ENCODE measurements at regions not wholly inside any gene's neighbourhood (a gene's known extent, or its start where the extent isn't known, plus 50 kb on each side); places are given as distances from the start of the nearest gene placed in this dataset.

GRCh38 chr13:60753641-60754040 lies 356.6 kb downstream of the TDRD3 start:
- CTCF ChIA-PET = interaction anchor here (1.1 to 1.2 kb wide), 2 partner anchors 237 to 502 kb away, joined by 3 read pairs; no protein-coding TSS in a partner anchor
- Mint-ChIP-seq H3K4me3 (no peak overlapping the region), H3K4me1 (peaks cover 47% of the 10 kb centered on the region), H3K36me3 (no peaks in the 10 kb centered on the region), H3K27ac (no peak overlapping the region), H3K9me3 (no peaks in the 10 kb centered on the region), H3K27me3 (ENCODE audit: low read depth) (no peaks in the 10 kb centered on the region)
- DNase-seq (ENCODE audit: low spot score) (no peak), ATAC-seq (no peak)
- TF ChIP-seq ELF4 (CRISPR knock-in tag; IDR thresholded peaks at IDR 0.05; ENCODE audit: low read depth) (no peak), ARID4B (CRISPR knock-in tag; IDR thresholded peaks at IDR 0.05; ENCODE audit: borderline replicate concordance) (no peak), AFF4 (CRISPR knock-in tag; IDR thresholded peaks at IDR 0.05; ENCODE audit: borderline replicate concordance) (no peak), FOXK1 (CRISPR knock-in tag; IDR thresholded peaks at IDR 0.05) (no peak), AR (CRISPR knock-in tag; IDR thresholded peaks at IDR 0.05) (no peak), FOXJ3 (CRISPR knock-in tag; IDR thresholded peaks at IDR 0.05; ENCODE audit: borderline replicate concordance) (no peak), SMAD4 (CRISPR knock-in tag; IDR thresholded peaks at IDR 0.05) (no peak), ZNF121 (CRISPR knock-in tag; IDR thresholded peaks at IDR 0.05) (no peak), GRHL2 (CRISPR knock-in tag; IDR thresholded peaks at IDR 0.05; ENCODE audit: insufficient replicate concordance, severe bottlenecking) (no peak), NFYB (CRISPR knock-in tag; conservative IDR thresholded peaks at IDR 0.05; ENCODE audit: low read depth) (no peak), MAX (CRISPR knock-in tag; IDR thresholded peaks at IDR 0.05) (no peak), TCF7 (CRISPR knock-in tag; IDR thresholded peaks at IDR 0.05; ENCODE audit: low read depth) (no peak), NFE2L1 (CRISPR knock-in tag; IDR thresholded peaks at IDR 0.05) (no peak), JUN (CRISPR knock-in tag; IDR thresholded peaks at IDR 0.05) (no peak), USF2 (CRISPR knock-in tag; IDR thresholded peaks at IDR 0.05) (no peak)
- POLR2A ChIA-PET = interaction anchor here (0.6 kb wide), 1 partner anchor 1220 kb away, joined by 3 read pairs; no protein-coding TSS in a partner anchor

Data from WTC11 (cell line).